HG03439 (cell line): ENCODE measurements at regions not wholly inside any gene's neighbourhood (a gene's known extent, or its start where the extent isn't known, plus 50 kb on each side); places are given as distances from the start of the nearest gene placed in this dataset.
"Not testable (repeated sequence)": the region's sequence is repeated elsewhere in the genome, so short reads cannot be mapped to it uniquely, and the experiment has no call there.

Source experiments
- ATAC-seq: cut with Tn5 transposase; IDR thresholded peaks from one replicate; pipeline ENCODE4 v1.9.1; 2021; ENCODE audit warnings: mild to moderate bottlenecking, moderate library complexity; ENCODE audit not compliant: unreplicated experiment

DNA sequence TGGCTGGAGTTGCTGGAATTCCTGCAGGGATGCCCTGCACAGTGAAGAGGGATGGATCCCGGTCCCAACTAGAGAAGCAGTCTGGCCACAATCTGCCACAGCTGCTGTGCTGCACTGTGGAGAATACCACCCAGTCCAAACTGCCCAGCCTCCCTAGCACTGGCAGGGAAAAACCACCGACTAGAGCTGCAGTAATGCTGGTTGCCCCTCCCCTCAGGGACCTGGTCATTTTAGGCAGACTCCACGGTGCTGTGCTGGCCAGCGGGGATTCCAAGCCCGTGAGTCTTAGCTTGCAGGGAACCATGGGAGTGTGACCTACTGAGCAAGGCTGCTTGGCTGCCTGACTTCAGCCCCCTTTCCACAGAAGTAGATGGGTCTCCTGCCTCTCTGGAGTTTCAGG is 478.0 kb upstream of the ATP11B start:
- ATAC-seq = no peak

- no peak for ATAC-seq
Measured at GRCh38 chr3:182323126-182323700, 470.1 kb upstream of the ATP11B start.

DNA sequence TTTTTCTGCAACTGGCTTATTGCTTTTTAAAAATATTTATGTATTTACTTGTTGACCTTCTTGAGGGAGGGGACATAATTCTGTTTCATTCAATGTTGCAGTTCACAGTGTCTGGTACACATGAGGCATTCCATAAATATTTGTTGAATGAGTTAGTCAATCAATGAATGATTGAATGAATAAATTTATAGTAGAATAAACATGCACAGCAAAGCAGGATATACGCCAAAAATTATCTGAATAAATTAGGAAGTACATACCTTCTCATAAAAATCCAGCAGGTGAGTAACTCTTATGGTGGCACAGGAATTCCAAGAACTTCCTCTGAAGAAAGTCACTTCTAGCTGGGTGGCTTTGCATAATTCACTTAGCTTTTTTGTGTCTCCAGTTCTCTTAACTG is 469.4 kb upstream of the ATP11B start:
- ATAC-seq = no peak

DNA sequence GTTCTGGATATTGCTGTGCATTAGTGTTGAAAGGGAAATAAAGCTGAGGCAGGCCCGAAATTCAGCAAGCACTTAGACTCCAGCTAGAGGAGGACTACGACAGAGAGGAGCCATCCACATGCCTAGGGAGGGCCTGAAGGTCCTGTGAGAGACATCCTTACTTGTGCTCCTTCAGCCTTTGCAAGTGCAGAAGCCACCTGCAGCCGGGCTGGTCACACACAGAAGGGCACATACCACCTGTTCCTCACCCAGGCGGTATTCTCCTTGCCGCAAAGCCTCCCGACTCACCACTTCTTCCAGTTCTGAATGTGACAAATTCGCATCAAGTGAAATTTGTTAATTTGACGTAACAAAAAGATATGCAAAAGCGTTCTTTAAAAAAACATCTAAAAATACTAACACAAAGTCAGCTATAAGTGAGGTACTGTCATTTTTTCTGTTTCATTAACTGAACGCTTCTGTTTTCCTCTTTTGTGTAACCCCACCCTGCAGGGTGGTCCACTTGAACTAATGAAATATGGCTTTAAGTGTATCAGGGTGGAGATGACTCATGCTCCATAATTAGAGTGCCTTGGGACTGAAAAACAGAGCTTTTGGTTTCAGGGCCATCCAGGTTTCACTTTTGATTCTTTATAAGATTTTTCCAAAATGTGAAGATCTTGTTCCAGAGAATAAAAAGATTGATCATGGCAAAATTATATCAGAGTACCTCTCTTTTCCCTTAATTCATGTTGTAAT is 467.9 kb upstream of the ATP11B start:
- no peak for ATAC-seq

GRCh38 chr3:182327196-182327681 is 466.1 kb upstream of the ATP11B start:
- no peak for ATAC-seq

GRCh38 chr3:182330646-182331045 is 462.7 kb upstream of the ATP11B start:
- ATAC-seq = no peak

DNA sequence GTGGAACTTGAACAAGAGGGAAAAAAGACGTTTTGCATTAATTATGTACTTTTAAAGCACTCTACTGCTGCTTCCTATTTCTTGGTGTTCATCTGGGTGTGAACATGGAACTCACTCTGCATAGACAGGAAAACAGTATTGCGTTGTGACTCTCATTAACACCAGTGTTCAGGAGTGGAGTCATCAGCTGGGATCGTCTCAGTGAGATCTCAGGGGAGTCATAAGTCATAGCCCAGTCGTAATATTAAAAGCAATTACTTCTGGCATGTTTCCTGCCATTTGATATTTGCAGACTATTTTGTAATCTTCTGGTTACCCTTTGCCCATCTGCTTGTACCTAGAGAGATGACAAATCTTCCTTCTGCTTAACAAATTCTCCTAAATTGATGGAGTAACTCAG is 462.0 kb upstream of the ATP11B start:
- ATAC-seq = no peak

DNA sequence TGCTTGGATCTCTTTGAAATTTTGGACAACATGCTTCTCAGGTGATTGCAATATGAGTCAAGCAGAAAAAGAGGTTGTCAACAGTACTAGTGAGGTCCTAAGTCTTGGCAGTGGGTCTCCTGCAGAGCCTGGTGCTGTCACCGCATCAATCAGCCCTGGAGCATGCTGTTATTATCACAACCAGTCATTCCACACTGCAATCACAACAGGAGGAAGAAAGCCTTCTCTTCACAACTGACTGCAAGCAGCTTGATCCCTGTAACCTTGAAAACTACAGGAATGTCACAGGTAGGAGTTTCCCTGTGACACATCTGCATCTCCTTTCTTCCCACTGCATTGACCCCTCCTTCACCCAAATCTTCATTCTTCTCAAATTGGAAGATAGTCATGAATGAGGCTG is 451.1 kb upstream of the ATP11B start:
- no peak for ATAC-seq

- not testable (repeated sequence) for ATAC-seq
Measured at GRCh38 chr3:182344026-182344425, 449.3 kb upstream of the ATP11B start.

DNA sequence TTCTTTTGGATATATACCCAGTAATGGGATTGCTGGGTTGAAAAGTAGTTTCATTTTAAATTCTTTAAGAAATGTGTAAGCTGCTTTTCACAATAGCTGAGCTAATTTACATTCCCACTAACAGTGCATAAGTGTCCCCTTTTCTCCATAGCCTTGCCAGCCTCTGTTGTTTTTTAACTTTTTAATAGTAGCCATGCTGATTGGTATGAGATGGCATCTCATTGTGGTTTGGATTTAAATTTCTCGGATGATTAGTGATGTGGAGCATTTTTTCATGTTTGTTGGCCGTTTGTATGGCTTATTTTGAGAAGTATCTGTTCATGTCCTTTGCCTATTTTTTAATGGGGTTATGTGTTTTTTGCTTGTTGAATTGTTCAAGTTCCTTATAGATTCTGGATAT is 444.3 kb upstream of the ATP11B start:
- ATAC-seq = no peak

DNA sequence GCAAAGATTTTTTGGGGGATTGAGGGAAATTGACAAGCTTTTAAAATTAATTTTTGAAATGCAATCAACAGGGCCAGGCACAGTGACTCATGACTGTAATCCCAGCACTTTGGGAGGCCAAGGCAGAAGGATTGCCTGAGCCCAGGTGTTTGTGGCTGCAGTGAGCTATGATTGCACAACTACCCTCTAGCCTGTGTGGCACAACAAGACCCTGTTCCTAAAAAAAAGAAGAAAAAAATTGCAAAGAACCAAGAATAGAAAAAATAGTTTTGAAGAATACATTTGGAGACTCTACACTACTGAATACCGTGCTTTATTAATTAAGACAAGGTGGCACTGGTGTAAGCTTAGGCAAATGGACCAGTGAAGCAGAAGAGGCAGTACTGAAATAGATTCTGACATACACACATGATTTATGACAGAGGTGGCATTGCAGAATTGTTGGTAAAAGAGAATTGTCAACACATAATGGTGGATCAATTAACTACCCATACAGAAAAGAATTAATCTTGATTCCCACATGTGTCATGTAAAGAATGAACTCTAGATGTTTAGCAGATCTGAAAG is 443.3 kb upstream of the ATP11B start:
- ATAC-seq = no peak

DNA sequence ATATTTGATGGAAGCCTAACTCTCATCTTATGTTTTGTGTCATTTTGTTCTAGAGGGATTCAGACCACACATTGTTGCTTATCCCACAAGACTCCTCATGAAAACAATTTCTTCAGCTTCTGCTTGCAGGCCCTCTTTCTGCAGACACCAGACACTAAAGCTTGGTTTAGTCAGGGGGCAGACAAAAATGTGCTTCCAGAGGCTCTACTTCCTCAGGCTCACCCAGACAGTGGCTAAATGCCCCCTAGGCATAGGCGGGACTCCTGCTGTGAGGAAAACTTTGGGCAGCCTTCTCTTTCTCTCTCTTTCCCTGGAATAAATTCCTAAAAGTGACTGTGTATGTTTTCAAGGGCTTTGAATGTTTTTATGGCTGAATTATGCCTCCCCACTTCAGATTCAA is 435.4 kb upstream of the ATP11B start:
- no peak for ATAC-seq

DNA sequence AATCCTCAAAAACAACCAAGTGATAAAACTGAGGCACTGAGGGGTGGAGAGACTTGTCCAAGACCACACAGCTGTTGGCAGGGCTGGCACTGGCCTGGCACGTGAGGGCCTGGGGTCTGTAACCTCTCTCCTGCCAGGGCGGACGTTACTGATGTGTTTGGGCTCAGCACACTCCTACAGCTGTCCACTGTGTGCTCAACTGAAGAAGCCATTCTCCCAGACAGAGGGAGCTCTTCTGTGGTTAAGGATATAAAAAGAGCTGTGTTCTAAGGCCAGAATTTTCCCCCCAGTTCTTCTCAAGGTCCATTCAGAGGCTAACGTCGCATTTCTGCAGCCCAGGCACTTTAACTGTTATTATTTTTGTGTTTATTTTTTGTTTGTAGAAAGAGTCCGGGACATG is 429.0 kb upstream of the ATP11B start:
- ATAC-seq = no peak

GRCh38 chr3:182364723-182365650 is 428.3 kb upstream of the ATP11B start:
- no peak for ATAC-seq

DNA sequence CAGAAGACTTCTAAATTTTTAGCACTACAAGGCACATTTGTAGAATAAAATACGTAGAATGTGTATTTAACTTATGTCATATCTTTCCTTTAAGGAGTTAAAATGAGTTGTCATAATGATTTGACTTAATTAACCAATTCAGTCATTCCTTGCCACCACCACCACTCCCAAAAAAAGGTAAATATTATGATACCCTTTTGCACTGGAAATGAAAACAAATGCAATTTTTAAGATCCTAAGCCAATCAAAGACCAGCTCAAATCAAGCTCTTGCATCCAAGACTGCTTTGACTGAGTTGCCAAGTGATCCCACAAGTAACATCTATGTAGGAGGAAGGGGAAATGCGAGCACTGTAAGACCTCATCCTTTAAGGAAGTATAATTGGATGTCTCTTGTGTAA is 426.6 kb upstream of the ATP11B start:
- no peak for ATAC-seq

- ATAC-seq = no peak
Measured at GRCh38 chr3:182369861-182370260, 423.4 kb upstream of the ATP11B start.

GRCh38 chr3:182370949-182371348 is 422.4 kb upstream of the ATP11B start:
- ATAC-seq = no peak

- no peak for ATAC-seq
Measured at GRCh38 chr3:182375916-182376315, 417.4 kb upstream of the ATP11B start.

- ATAC-seq = no peak
Measured at GRCh38 chr3:182382112-182382857, 411.0 kb upstream of the ATP11B start.

- no peak for ATAC-seq
Measured at GRCh38 chr3:182384221-182384620, 409.1 kb upstream of the ATP11B start.

- ATAC-seq = no peak
Measured at GRCh38 chr3:182385356-182385755, 407.9 kb upstream of the ATP11B start.
